ENCODE measurements at regions not wholly inside any gene's neighbourhood (a gene's known extent, or its start where the extent isn't known, plus 50 kb on each side); places are given as distances from the start of the nearest gene placed in this dataset.

DNA sequence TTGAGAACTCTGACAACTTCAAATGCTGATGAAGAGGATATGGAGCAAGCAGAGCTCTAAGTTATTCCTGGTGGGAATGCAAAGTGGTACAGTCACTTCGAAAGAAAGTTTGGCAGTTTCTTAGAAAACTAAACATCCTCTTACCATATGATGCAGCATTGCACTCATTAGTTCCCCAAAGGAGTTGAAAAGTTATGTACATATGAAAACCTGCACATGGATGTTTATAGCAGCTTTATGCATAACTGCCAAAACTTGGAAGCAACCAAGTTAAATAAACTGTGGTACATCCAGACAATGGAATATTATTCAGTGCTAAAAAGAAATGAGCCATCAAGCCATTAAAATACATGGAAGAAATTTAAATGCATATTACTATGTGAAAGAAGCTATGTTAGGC is 779.3 kb upstream of the COBL start:
- H3K4me2 ChIP-seq (ENCODE audit: low read length): no peak overlapping the region
- no peaks in the 10 kb centered on the region for H3K79me2 ChIP-seq (ENCODE audit: insufficient read depth, low read length)
- no peaks in the 10 kb centered on the region for H3K9me3 Mint-ChIP-seq (ENCODE audit: unreplicated experiment)
- no peaks in the 10 kb centered on the region for H4K20me1 ChIP-seq (ENCODE audit: insufficient read depth, low read length)
- H3K27me3 ChIP-seq (ENCODE audit: insufficient read depth, low read length): no peaks in the 10 kb centered on the region
- H3K9me3 ChIP-seq (ENCODE audit: insufficient read depth, low read depth, low read length): peaks cover 4% of the 10 kb centered on the region
- FAIRE-seq: no peak
- TF ChIP-seq, protein P1, sequence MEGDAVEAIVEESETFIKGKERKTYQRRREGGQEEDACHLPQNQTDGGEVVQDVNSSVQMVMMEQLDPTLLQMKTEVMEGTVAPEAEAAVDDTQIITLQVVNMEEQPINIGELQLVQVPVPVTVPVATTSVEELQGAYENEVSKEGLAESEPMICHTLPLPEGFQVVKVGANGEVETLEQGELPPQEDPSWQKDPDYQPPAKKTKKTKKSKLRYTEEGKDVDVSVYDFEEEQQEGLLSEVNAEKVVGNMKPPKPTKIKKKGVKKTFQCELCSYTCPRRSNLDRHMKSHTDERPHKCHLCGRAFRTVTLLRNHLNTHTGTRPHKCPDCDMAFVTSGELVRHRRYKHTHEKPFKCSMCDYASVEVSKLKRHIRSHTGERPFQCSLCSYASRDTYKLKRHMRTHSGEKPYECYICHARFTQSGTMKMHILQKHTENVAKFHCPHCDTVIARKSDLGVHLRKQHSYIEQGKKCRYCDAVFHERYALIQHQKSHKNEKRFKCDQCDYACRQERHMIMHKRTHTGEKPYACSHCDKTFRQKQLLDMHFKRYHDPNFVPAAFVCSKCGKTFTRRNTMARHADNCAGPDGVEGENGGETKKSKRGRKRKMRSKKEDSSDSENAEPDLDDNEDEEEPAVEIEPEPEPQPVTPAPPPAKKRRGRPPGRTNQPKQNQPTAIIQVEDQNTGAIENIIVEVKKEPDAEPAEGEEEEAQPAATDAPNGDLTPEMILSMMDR (IDR thresholded peaks at IDR 0.05; ENCODE audit: insufficient read depth, low read depth, low read length): no peak
- no peak for TF ChIP-seq EZH2 (IDR thresholded peaks at IDR 0.05; ENCODE audit: insufficient read depth, low read length)
- H3K36me3 ChIP-seq (ENCODE audit: insufficient read depth, low read length): no peaks in the 10 kb centered on the region
- H3K9ac ChIP-seq (ENCODE audit: low read length): no peak overlapping the region
- no peaks in the 10 kb centered on the region for H3K4me1 ChIP-seq (ENCODE audit: insufficient read depth, low read length)
- H3K27ac ChIP-seq (ENCODE audit: low read depth, low read length): no peak overlapping the region
- no peak overlapping the region for H3K27ac Mint-ChIP-seq (ENCODE audit: unreplicated experiment)
- H3K4me1 Mint-ChIP-seq (ENCODE audit: low read depth, unreplicated experiment): no peaks in the 10 kb centered on the region
- H3K4me3 ChIP-seq (ENCODE audit: insufficient read depth, low read depth, low read length): no peak overlapping the region
- no peak for DNase-seq (ENCODE audit: low read depth)
- H3K4me3 Mint-ChIP-seq (ENCODE audit: unreplicated experiment): no peak overlapping the region
- H3K27me3 Mint-ChIP-seq (ENCODE audit: low read depth, unreplicated experiment): no peaks in the 10 kb centered on the region
- H2AFZ ChIP-seq (ENCODE audit: low read depth, low read length): no peak overlapping the region
- H3K36me3 Mint-ChIP-seq (ENCODE audit: low read depth, unreplicated experiment): no peaks in the 10 kb centered on the region

DNA sequence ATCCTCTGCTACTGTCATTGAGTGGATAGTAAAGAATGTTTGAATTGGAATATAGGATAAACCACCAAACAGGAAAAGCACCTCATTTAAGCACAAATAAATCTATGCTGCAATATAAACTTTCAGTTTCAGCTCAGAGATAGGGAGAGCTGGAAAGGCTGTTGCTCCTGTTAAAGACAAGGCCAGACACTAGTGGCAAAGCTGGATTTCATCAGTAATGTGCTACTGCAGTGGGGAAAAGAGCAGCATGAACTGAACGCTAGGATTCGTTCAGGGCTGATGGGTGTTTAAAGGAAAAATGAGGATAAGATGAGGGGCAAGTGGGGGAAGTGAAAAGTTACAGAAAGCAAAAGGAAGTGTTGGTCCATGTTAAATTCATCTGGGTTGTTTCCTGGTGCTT is 775.4 kb upstream of the COBL start:
- no peak overlapping the region for H3K27ac Mint-ChIP-seq (ENCODE audit: unreplicated experiment)
- FAIRE-seq (no peak), DNase-seq (ENCODE audit: low read depth) (no peak)
- Histone ChIP-seq H3K79me2 (ENCODE audit: insufficient read depth, low read length) (no peaks in the 10 kb centered on the region), H3K4me2 (ENCODE audit: low read length) (no peak overlapping the region), H3K27me3 (ENCODE audit: insufficient read depth, low read length) (no peaks in the 10 kb centered on the region), H3K36me3 (ENCODE audit: insufficient read depth, low read length) (no peaks in the 10 kb centered on the region), H3K27ac (ENCODE audit: low read depth, low read length) (no peak overlapping the region), H4K20me1 (ENCODE audit: insufficient read depth, low read length) (no peaks in the 10 kb centered on the region), H3K4me1 (ENCODE audit: insufficient read depth, low read length) (no peaks in the 10 kb centered on the region), H3K9ac (ENCODE audit: low read length) (no peak overlapping the region), H3K4me3 (ENCODE audit: insufficient read depth, low read depth, low read length) (no peak overlapping the region), H2AFZ (ENCODE audit: low read depth, low read length) (no peak overlapping the region), H3K9me3 (ENCODE audit: insufficient read depth, low read depth, low read length) (no peaks in the 10 kb centered on the region)
- no peak overlapping the region for H3K4me3 Mint-ChIP-seq (ENCODE audit: unreplicated experiment)
- no peaks in the 10 kb centered on the region for H3K9me3 Mint-ChIP-seq (ENCODE audit: unreplicated experiment)
- H3K27me3 Mint-ChIP-seq (ENCODE audit: low read depth, unreplicated experiment): peaks cover 5% of the 10 kb centered on the region
- H3K36me3 Mint-ChIP-seq (ENCODE audit: low read depth, unreplicated experiment): no peaks in the 10 kb centered on the region
- no peak for TF ChIP-seq EZH2 (IDR thresholded peaks at IDR 0.05; ENCODE audit: insufficient read depth, low read length)
- TF ChIP-seq, protein P1 (IDR thresholded peaks at IDR 0.05; ENCODE audit: insufficient read depth, low read depth, low read length): no peak
- no peaks in the 10 kb centered on the region for H3K4me1 Mint-ChIP-seq (ENCODE audit: low read depth, unreplicated experiment)

DNA sequence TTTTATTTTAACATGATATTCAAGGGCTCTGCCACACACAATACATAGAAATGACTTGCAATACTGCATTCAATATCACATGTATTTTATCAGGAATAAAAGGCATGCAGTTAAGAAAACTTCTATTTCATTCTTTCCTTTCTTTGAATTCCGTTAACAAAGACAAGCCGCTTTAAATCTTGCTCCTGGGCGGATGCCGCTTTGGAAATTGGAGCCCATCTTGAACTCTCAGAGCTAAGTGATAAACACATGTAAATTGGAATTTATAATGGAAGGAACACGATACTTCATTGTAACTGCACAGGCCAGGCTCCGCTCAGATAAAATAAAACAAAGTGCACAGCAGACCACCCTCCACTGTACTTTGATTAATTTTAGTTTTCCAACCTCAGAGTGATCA is 774.5 kb upstream of the COBL start:
- FAIRE-seq: no peak
- no peaks in the 10 kb centered on the region for H3K9me3 Mint-ChIP-seq (ENCODE audit: unreplicated experiment)
- Histone ChIP-seq H3K9me3 (ENCODE audit: insufficient read depth, low read depth, low read length) (no peaks in the 10 kb centered on the region), H3K4me3 (ENCODE audit: insufficient read depth, low read depth, low read length) (no peak overlapping the region), H4K20me1 (ENCODE audit: insufficient read depth, low read length) (no peaks in the 10 kb centered on the region), H2AFZ (ENCODE audit: low read depth, low read length) (no peak overlapping the region), H3K79me2 (ENCODE audit: insufficient read depth, low read length) (no peaks in the 10 kb centered on the region), H3K27ac (ENCODE audit: low read depth, low read length) (no peak overlapping the region), H3K9ac (ENCODE audit: low read length) (no peak overlapping the region), H3K4me1 (ENCODE audit: insufficient read depth, low read length) (no peaks in the 10 kb centered on the region), H3K4me2 (ENCODE audit: low read length) (no peak overlapping the region), H3K27me3 (ENCODE audit: insufficient read depth, low read length) (no peaks in the 10 kb centered on the region), H3K36me3 (ENCODE audit: insufficient read depth, low read length) (no peaks in the 10 kb centered on the region)
- no peaks in the 10 kb centered on the region for H3K36me3 Mint-ChIP-seq (ENCODE audit: low read depth, unreplicated experiment)
- H3K4me1 Mint-ChIP-seq (ENCODE audit: low read depth, unreplicated experiment): no peaks in the 10 kb centered on the region
- H3K27ac Mint-ChIP-seq (ENCODE audit: unreplicated experiment): no peak overlapping the region
- no peak overlapping the region for H3K4me3 Mint-ChIP-seq (ENCODE audit: unreplicated experiment)
- no peak for DNase-seq (ENCODE audit: low read depth)
- TF ChIP-seq EZH2 (IDR thresholded peaks at IDR 0.05; ENCODE audit: insufficient read depth, low read length): no peak
- TF ChIP-seq, protein P1 (IDR thresholded peaks at IDR 0.05; ENCODE audit: insufficient read depth, low read depth, low read length): no peak
- H3K27me3 Mint-ChIP-seq (ENCODE audit: low read depth, unreplicated experiment): peaks cover 5% of the 10 kb centered on the region

Measured in astrocyte (in vitro differentiated cells and primary cell).